Activated CD4-positive, alpha-beta memory T cell treated with anti-CD3 and anti-CD28 coated beads, Interleukin-2, amount 10 ng/mL, durations not matched to agents 7 days and 5 days (primary cell): ENCODE measurements at regions not wholly inside any gene's neighbourhood (a gene's known extent, or its start where the extent isn't known, plus 50 kb on each side); places are given as distances from the start of the nearest gene placed in this dataset.
"Not testable (repeated sequence)": the region's sequence is repeated elsewhere in the genome, so short reads cannot be mapped to it uniquely, and the experiment has no call there.

Experiments
- CTCF ChIA-PET: fragments of 350-600 bp; sonication (Branson Sonifier 250); formaldehyde crosslinking; loops from one replicate; lab custom pipeline; 2021; ENCODE audit warnings: antibody characterized with exemption, inconsistent platforms; lab: Charles Lee
- POLR2A ChIA-PET: fragments of 350-600 bp; sonication (Branson Sonifier 250); formaldehyde crosslinking; loops from one replicate; lab custom pipeline; 2021; ENCODE audit warnings: antibody characterized with exemption; lab: Charles Lee
- DNase-seq: peaks from one replicate; pipeline ENCODE4 v3.0.0-alpha.2; 2020
- H3K27ac Mint-ChIP-seq: one replicate; pipeline ENCODE4 v1.8.0; 2021; ENCODE audit warnings: mild to moderate bottlenecking, mixed read lengths
- H3K27me3 Mint-ChIP-seq: one replicate; pipeline ENCODE4 v1.8.0; 2021; ENCODE audit warnings: mixed read lengths
- H3K36me3 Mint-ChIP-seq: one replicate; pipeline ENCODE4 v1.8.0; 2021; ENCODE audit warnings: low read depth, mixed read lengths
- H3K4me1 Mint-ChIP-seq: one replicate; pipeline ENCODE4 v1.8.0; 2021; ENCODE audit warnings: mixed read lengths
- H3K4me3 Mint-ChIP-seq: one replicate; pipeline ENCODE4 v1.8.0; 2021; ENCODE audit warnings: mild to moderate bottlenecking, mixed read lengths
- H3K9me3 Mint-ChIP-seq: one replicate; pipeline ENCODE4 v1.8.0; 2021; ENCODE audit warnings: mixed read lengths

GRCh38 chr11:13614918-13615317, 53.5 kb upstream of the FAR1 start:
- CTCF ChIA-PET, H3K36me3 Mint-ChIP-seq, H3K4me1 Mint-ChIP-seq, H3K27me3 Mint-ChIP-seq, POLR2A ChIA-PET, H3K4me3 Mint-ChIP-seq, DNase-seq, H3K27ac Mint-ChIP-seq: not testable (repeated sequence)
- peaks cover 12% of the 10 kb centered on the region for H3K9me3 Mint-ChIP-seq

- H3K4me3 Mint-ChIP-seq: no peak overlapping the region
- no peaks in the 10 kb centered on the region for H3K27me3 Mint-ChIP-seq
- no peaks in the 10 kb centered on the region for H3K36me3 Mint-ChIP-seq
- no peak for DNase-seq
- H3K27ac Mint-ChIP-seq: no peak overlapping the region
- H3K9me3 Mint-ChIP-seq: no peaks in the 10 kb centered on the region
- ChIA-PET POLR2A (no interaction called here), CTCF (no interaction called here)
- no peaks in the 10 kb centered on the region for H3K4me1 Mint-ChIP-seq
Observed at GRCh38 chr11:13608656-13609055, 59.8 kb upstream of the FAR1 start.

- ChIA-PET POLR2A (no interaction called here), CTCF (no interaction called here)
- Mint-ChIP-seq H3K27me3 (no peaks in the 10 kb centered on the region), H3K4me3 (no peak overlapping the region), H3K36me3 (no peaks in the 10 kb centered on the region), H3K9me3 (no peaks in the 10 kb centered on the region), H3K4me1 (no peaks in the 10 kb centered on the region), H3K27ac (no peak overlapping the region)
- DNase-seq: no peak
Observed at GRCh38 chr11:13606701-13607100, 61.8 kb upstream of the FAR1 start.

GRCh38 chr11:13603661-13604060, 64.8 kb upstream of the FAR1 start:
- ChIA-PET POLR2A (no interaction called here), CTCF (no interaction called here)
- H3K27ac Mint-ChIP-seq: no peak overlapping the region
- H3K4me1 Mint-ChIP-seq: no peaks in the 10 kb centered on the region
- DNase-seq: no peak
- no peak overlapping the region for H3K4me3 Mint-ChIP-seq
- H3K9me3 Mint-ChIP-seq: no peaks in the 10 kb centered on the region
- H3K36me3 Mint-ChIP-seq: no peaks in the 10 kb centered on the region
- H3K27me3 Mint-ChIP-seq: no peaks in the 10 kb centered on the region

- no peaks in the 10 kb centered on the region for H3K9me3 Mint-ChIP-seq
- DNase-seq: no peak
- H3K27ac Mint-ChIP-seq: no peak overlapping the region
- no peaks in the 10 kb centered on the region for H3K27me3 Mint-ChIP-seq
- no peak overlapping the region for H3K4me3 Mint-ChIP-seq
- H3K4me1 Mint-ChIP-seq: no peaks in the 10 kb centered on the region
- ChIA-PET CTCF (no interaction called here), POLR2A (no interaction called here)
- H3K36me3 Mint-ChIP-seq: no peaks in the 10 kb centered on the region
Observed at GRCh38 chr11:13602844-13603243, 65.6 kb upstream of the FAR1 start.

GRCh38 chr11:13596611-13597326, 71.7 kb upstream of the FAR1 start:
- Mint-ChIP-seq H3K4me1 (no peaks in the 10 kb centered on the region), H3K27me3 (peaks cover 2% of the 10 kb centered on the region), H3K27ac (no peak overlapping the region), H3K36me3 (no peaks in the 10 kb centered on the region), H3K4me3 (no peak overlapping the region), H3K9me3 (no peaks in the 10 kb centered on the region)
- CTCF ChIA-PET: no interaction called here
- POLR2A ChIA-PET: no interaction called here
- no peak for DNase-seq

- POLR2A ChIA-PET: no interaction called here
- no peak overlapping the region for H3K27ac Mint-ChIP-seq
- no peaks in the 10 kb centered on the region for H3K4me1 Mint-ChIP-seq
- no peaks in the 10 kb centered on the region for H3K9me3 Mint-ChIP-seq
- H3K4me3 Mint-ChIP-seq: no peak overlapping the region
- CTCF ChIA-PET: no interaction called here
- H3K27me3 Mint-ChIP-seq: peaks cover 2% of the 10 kb centered on the region
- no peaks in the 10 kb centered on the region for H3K36me3 Mint-ChIP-seq
- DNase-seq: no peak
Observed at GRCh38 chr11:13595166-13595565, 73.3 kb upstream of the FAR1 start.

GRCh38 chr11:13594044-13594443, 74.4 kb upstream of the FAR1 start:
- H3K9me3 Mint-ChIP-seq: no peaks in the 10 kb centered on the region
- no peak overlapping the region for H3K4me3 Mint-ChIP-seq
- H3K27ac Mint-ChIP-seq: no peak overlapping the region
- peaks cover 2% of the 10 kb centered on the region for H3K27me3 Mint-ChIP-seq
- ChIA-PET CTCF (no interaction called here), POLR2A (no interaction called here)
- no peaks in the 10 kb centered on the region for H3K36me3 Mint-ChIP-seq
- H3K4me1 Mint-ChIP-seq: no peaks in the 10 kb centered on the region
- no peak for DNase-seq

- peaks cover 5% of the 10 kb centered on the region for H3K9me3 Mint-ChIP-seq
- ChIA-PET POLR2A (no interaction called here), CTCF (no interaction called here)
- peaks cover 3% of the 10 kb centered on the region for H3K27me3 Mint-ChIP-seq
- no peaks in the 10 kb centered on the region for H3K36me3 Mint-ChIP-seq
- H3K4me3 Mint-ChIP-seq: no peak overlapping the region
- no peak overlapping the region for H3K27ac Mint-ChIP-seq
- no peak for DNase-seq
- no peaks in the 10 kb centered on the region for H3K4me1 Mint-ChIP-seq
Observed at GRCh38 chr11:13578514-13579140, 82.8 kb upstream of the PTH start.

GRCh38 chr11:13577881-13578280, 82.1 kb upstream of the PTH start:
- CTCF ChIA-PET: no interaction called here

GRCh38 chr11:13576995-13577394, 81.2 kb upstream of the PTH start:
- no peak overlapping the region for H3K4me3 Mint-ChIP-seq
- H3K27me3 Mint-ChIP-seq: peaks cover 3% of the 10 kb centered on the region
- CTCF ChIA-PET: no interaction called here
- H3K27ac Mint-ChIP-seq: no peak overlapping the region
- H3K9me3 Mint-ChIP-seq: peaks cover under 1% of the 10 kb centered on the region
- POLR2A ChIA-PET: no interaction called here
- no peak for DNase-seq
- no peaks in the 10 kb centered on the region for H3K4me1 Mint-ChIP-seq
- H3K36me3 Mint-ChIP-seq: no peaks in the 10 kb centered on the region

More at GRCh38 chr11:13577881-13578280, 82.1 kb upstream of the PTH start:
- no peak overlapping the region for H3K27ac Mint-ChIP-seq
- peaks cover 3% of the 10 kb centered on the region for H3K27me3 Mint-ChIP-seq
- POLR2A ChIA-PET: no interaction called here
- no peak overlapping the region for H3K4me3 Mint-ChIP-seq
- no peaks in the 10 kb centered on the region for H3K36me3 Mint-ChIP-seq
- H3K4me1 Mint-ChIP-seq: no peaks in the 10 kb centered on the region
- H3K9me3 Mint-ChIP-seq: peaks cover 1% of the 10 kb centered on the region
- no peak for DNase-seq

- CTCF ChIA-PET, H3K27me3 Mint-ChIP-seq, H3K9me3 Mint-ChIP-seq: not testable (repeated sequence)
Observed at GRCh38 chr11:13575385-13575784, 79.6 kb upstream of the PTH start.

GRCh38 chr11:13567551-13567950, 71.8 kb upstream of the PTH start:
- Mint-ChIP-seq H3K4me3 (no peak overlapping the region), H3K4me1 (no peaks in the 10 kb centered on the region)

More at GRCh38 chr11:13575385-13575784, 79.6 kb upstream of the PTH start:
- DNase-seq, H3K4me1 Mint-ChIP-seq, H3K4me3 Mint-ChIP-seq, POLR2A ChIA-PET, H3K36me3 Mint-ChIP-seq, H3K27ac Mint-ChIP-seq: not testable (repeated sequence)

GRCh38 chr11:13561860-13562259, 66.1 kb upstream of the PTH start:
- CTCF ChIA-PET: no interaction called here
- DNase-seq: no peak
- POLR2A ChIA-PET: no interaction called here
- no peak overlapping the region for H3K27ac Mint-ChIP-seq
- H3K27me3 Mint-ChIP-seq: no peaks in the 10 kb centered on the region
- H3K4me3 Mint-ChIP-seq: no peak overlapping the region
- no peaks in the 10 kb centered on the region for H3K4me1 Mint-ChIP-seq
- H3K9me3 Mint-ChIP-seq: peaks cover 7% of the 10 kb centered on the region
- no peaks in the 10 kb centered on the region for H3K36me3 Mint-ChIP-seq

More at GRCh38 chr11:13567551-13567950, 71.8 kb upstream of the PTH start:
- Mint-ChIP-seq H3K36me3 (no peaks in the 10 kb centered on the region), H3K27me3 (peaks cover 2% of the 10 kb centered on the region), H3K9me3 (peaks cover 2% of the 10 kb centered on the region), H3K27ac (no peak overlapping the region)
- DNase-seq: no peak
- POLR2A ChIA-PET: no interaction called here
- CTCF ChIA-PET: no interaction called here
